ENCODE measurements at regions not wholly inside any gene's neighbourhood (a gene's known extent, or its start where the extent isn't known, plus 50 kb on each side); places are given as distances from the start of the nearest gene placed in this dataset.

DNA sequence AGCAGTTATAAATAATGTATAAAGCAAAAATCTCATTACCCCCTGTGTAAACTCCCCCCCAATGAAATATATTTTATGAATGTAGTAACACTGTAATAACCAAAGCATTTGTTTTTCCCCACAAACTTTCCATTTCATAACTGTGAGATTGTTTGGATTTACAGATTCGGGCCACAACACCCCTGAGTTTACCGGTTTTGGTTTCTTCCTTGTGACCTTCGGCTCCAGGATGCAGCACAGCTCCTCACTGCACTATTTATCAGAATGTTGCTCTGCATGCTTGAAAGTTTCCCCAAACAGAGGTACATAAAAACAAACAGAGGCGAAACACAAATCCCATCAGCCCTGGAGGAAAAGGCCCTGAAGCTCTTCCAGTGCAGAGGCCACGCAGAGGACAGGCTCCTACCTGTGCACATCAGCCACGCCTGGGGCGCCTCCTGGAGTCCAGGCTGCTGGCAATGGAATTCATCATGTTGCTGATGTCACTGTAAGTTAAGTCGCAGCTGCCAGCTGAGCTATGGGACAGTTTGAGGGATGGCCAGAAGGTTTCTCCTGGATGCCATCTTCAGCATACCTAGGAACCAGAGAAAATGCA, 122.0 kb downstream of the LMO4 start:
- H3K36me3 ChIP-seq (replicated peaks in 1 of 2; ENCODE audit: insufficient read depth in 1 of 2, low read depth in 2 of 2), result no peaks in the 10 kb centered on the region
- ATAC-seq (no peak), DNase-seq (no peak)
- H3K4me3 ChIP-seq, result no peak overlapping the region
- 79 to 90% methylated on average over 8 of the region's 8 CpGs for WGBS, 2 donors
- H3K4me1 ChIP-seq, result peaks cover 8% of the 10 kb centered on the region
- H3K9me3 ChIP-seq, result no peaks in the 10 kb centered on the region
- no peak overlapping the region for H3K27ac ChIP-seq
- TF ChIP-seq, protein P1, sequence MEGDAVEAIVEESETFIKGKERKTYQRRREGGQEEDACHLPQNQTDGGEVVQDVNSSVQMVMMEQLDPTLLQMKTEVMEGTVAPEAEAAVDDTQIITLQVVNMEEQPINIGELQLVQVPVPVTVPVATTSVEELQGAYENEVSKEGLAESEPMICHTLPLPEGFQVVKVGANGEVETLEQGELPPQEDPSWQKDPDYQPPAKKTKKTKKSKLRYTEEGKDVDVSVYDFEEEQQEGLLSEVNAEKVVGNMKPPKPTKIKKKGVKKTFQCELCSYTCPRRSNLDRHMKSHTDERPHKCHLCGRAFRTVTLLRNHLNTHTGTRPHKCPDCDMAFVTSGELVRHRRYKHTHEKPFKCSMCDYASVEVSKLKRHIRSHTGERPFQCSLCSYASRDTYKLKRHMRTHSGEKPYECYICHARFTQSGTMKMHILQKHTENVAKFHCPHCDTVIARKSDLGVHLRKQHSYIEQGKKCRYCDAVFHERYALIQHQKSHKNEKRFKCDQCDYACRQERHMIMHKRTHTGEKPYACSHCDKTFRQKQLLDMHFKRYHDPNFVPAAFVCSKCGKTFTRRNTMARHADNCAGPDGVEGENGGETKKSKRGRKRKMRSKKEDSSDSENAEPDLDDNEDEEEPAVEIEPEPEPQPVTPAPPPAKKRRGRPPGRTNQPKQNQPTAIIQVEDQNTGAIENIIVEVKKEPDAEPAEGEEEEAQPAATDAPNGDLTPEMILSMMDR (IDR thresholded peaks at IDR 0.05), result no peak
- no peaks in the 10 kb centered on the region for H3K27me3 ChIP-seq
- intact Hi-C loops (cut with DNase I), result no loop called here

DNA sequence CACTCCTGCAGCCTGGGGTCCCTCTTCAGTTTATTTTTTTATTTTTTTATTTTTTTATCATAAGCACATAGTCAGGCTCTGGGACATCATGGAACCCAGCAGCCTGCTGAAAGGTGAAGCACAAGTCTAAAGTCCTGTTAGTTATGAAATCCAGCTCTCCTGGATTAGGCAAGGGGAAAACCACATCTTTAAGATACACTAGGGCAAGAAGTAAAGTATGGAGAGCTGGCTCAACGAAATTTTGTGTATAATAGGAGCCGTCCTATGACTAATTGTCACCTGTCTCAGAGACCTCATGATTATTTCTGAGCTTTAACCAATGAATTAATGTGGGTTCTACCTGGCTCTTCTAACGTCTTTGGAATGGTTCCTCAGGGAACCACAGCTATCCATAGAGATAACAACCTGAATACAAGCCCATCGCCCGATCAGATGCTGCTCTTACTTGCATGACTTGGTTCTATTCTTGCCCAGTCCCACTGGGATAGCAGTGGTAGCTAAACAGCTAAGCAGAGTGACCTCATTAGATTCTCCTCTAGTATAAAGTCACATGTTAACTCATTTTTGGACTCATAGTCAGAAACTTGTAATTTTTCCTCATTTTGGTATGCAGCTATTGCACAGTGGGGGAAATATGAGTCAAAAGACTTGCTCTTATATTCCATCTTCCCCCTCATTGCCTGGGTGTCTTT, 122.7 kb downstream of the LMO4 start:
- intact Hi-C loops (cut with DNase I), result no loop called here
- H3K4me3 ChIP-seq, result no peak overlapping the region
- H3K4me1 ChIP-seq, result peaks cover 8% of the 10 kb centered on the region
- TF ChIP-seq POLR2A (IDR thresholded peaks at IDR 0.05), result no peak
- TF ChIP-seq, protein P1 (IDR thresholded peaks at IDR 0.05), result no peak
- H3K9me3 ChIP-seq, result no peaks in the 10 kb centered on the region
- ATAC-seq (peak; percentile 27), DNase-seq (no peak)
- no peaks in the 10 kb centered on the region for H3K36me3 ChIP-seq (replicated peaks in 1 of 2; ENCODE audit: insufficient read depth in 1 of 2, low read depth in 2 of 2)
- 77 to 80% methylated on average over 5 of the region's 5 CpGs for WGBS, 2 donors
- no peak overlapping the region for H3K27ac ChIP-seq
- no peaks in the 10 kb centered on the region for H3K27me3 ChIP-seq

GRCh38 chr1:87452648-87453047, 124.0 kb downstream of the LMO4 start:
- H3K4me3 ChIP-seq, result no peak overlapping the region
- intact Hi-C loops (cut with DNase I), result no loop called here
- H3K9me3 ChIP-seq, result no peaks in the 10 kb centered on the region
- no peak overlapping the region for H3K27ac ChIP-seq
- no peak for ATAC-seq
- H3K4me1 ChIP-seq, result peaks cover 8% of the 10 kb centered on the region
- no peak for DNase-seq
- TF ChIP-seq, protein P1 (IDR thresholded peaks at IDR 0.05), result no peak
- TF ChIP-seq POLR2A (IDR thresholded peaks at IDR 0.05), result no peak
- no peaks in the 10 kb centered on the region for H3K27me3 ChIP-seq
- H3K36me3 ChIP-seq (replicated peaks in 1 of 2; ENCODE audit: insufficient read depth in 1 of 2, low read depth in 2 of 2), result no peaks in the 10 kb centered on the region

DNA sequence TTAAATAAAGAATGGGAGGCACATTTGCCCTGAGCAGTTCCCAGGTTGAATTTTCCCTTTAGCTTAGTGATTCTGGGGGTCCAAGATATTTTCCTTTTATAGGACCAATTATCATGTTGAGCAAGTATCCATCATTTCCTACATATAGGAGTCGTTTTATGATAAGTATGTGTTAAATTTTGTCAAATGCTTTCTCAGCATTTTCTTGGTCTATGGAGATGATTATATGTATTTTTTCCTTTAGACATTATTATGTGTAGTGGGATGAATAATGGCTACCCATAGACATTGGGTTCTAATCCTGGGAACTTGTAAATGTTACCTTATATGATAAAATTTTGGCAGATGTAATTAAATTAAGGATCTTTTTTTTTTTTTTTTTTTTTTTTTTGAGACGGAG, 128.7 kb downstream of the LMO4 start:
- Histone ChIP-seq H3K36me3 (replicated peaks in 1 of 2; ENCODE audit: insufficient read depth in 1 of 2, low read depth in 2 of 2) (no peaks in the 10 kb centered on the region), H3K9me3 (no peaks in the 10 kb centered on the region), H3K27ac (no peak overlapping the region), H3K27me3 (no peaks in the 10 kb centered on the region), H3K4me3 (no peak overlapping the region), H3K4me1 (no peaks in the 10 kb centered on the region)
- WGBS, 2 donors, result 77 to 81% methylated on average over 2 of the region's 2 CpGs
- ATAC-seq (no peak), DNase-seq (no peak)
- TF ChIP-seq, protein P1 (IDR thresholded peaks at IDR 0.05), result no peak
- TF ChIP-seq POLR2A (IDR thresholded peaks at IDR 0.05), result no peak
- intact Hi-C loops (cut with DNase I), result no loop called here

GRCh38 chr1:87462894-87463293, 134.2 kb downstream of the LMO4 start:
- no peaks in the 10 kb centered on the region for H3K9me3 ChIP-seq
- H3K4me1 ChIP-seq, result no peaks in the 10 kb centered on the region
- H3K27ac ChIP-seq, result no peak overlapping the region
- H3K27me3 ChIP-seq, result no peaks in the 10 kb centered on the region
- intact Hi-C loops (cut with DNase I), result no loop called here
- H3K4me3 ChIP-seq, result no peak overlapping the region
- DNase-seq (no peak), ATAC-seq (no peak)
- WGBS, 2 donors, result 68 to 76% methylated on average over 1 of the region's 1 CpG
- TF ChIP-seq, protein P1 (IDR thresholded peaks at IDR 0.05), result no peak
- no peak for TF ChIP-seq POLR2A (IDR thresholded peaks at IDR 0.05)
- no peaks in the 10 kb centered on the region for H3K36me3 ChIP-seq (replicated peaks in 1 of 2; ENCODE audit: insufficient read depth in 1 of 2, low read depth in 2 of 2)

Data from body of pancreas (tissue), 4 donors.